DND-41 (cell line): ENCODE measurements at regions not wholly inside any gene's neighbourhood (a gene's known extent, or its start where the extent isn't known, plus 50 kb on each side); places are given as distances from the start of the nearest gene placed in this dataset.

Source experiments
- ATAC-seq: fragments of 200-7000 bp; cut with Tn5 transposase; 3 replicates; pipeline ENCODE4 v1.9.1; 2021; ENCODE audit warnings: low read depth; ENCODE audit not compliant: insufficient read depth
- DNase-seq: peaks from one replicate; pipeline ENCODE4 v3.0.0-alpha.2; 2020
- H2AFZ ChIP-seq: 2 replicates; pipeline ENCODE4 v1.6.0; 2012; ENCODE audit warnings: low read depth, low read length
- H3K27ac ChIP-seq: 2 replicates; pipeline ENCODE4 v1.5.1; 2012; ENCODE audit warnings: low read length, inconsistent platforms
- H3K27me3 ChIP-seq: fragments of 200-600 bp; sonication (generic); 2 replicates; pipeline ENCODE4 v1.6.0; 2012; ENCODE audit warnings: low read length, mild to moderate bottlenecking, inconsistent platforms; ENCODE audit not compliant: insufficient read depth, poor library complexity
- H3K36me3 ChIP-seq: 2 replicates; pipeline ENCODE4 v1.5.1; 2012; ENCODE audit warnings: low read length, inconsistent platforms; ENCODE audit not compliant: insufficient read depth
- H3K4me1 ChIP-seq: 2 replicates; pipeline ENCODE4 v1.5.1; 2012; ENCODE audit warnings: mild to moderate bottlenecking, low read length; ENCODE audit not compliant: insufficient read depth
- H3K4me2 ChIP-seq: 2 replicates; pipeline ENCODE4 v1.6.0; 2012; ENCODE audit warnings: mild to moderate bottlenecking, moderate library complexity, low read length, inconsistent platforms; ENCODE audit not compliant: insufficient read depth
- H3K4me3 ChIP-seq, 2 experiments: fragments of 200-600 bp in 1 of 2; shearing (Covaris generic) in 1 of 2; 2 replicates each; pipeline ENCODE4 v1.5.1; 2012 to 2016; ENCODE audit warnings: inconsistent platforms in 2 of 2, low read length in 2 of 2, mild to moderate bottlenecking in 2 of 2, low read depth in 1 of 2, moderate library complexity in 1 of 2
- H3K79me2 ChIP-seq: 2 replicates; pipeline ENCODE4 v1.6.0; 2012; ENCODE audit warnings: low read length, inconsistent platforms; ENCODE audit not compliant: insufficient read depth
- H3K9ac ChIP-seq: 2 replicates; pipeline ENCODE4 v1.6.0; 2012; ENCODE audit warnings: low read depth, mild to moderate bottlenecking, inconsistent platforms, low read length, moderate library complexity
- H3K9me3 ChIP-seq: 2 replicates; pipeline ENCODE4 v1.5.1; 2012; ENCODE audit warnings: low read length, moderate library complexity, mild to moderate bottlenecking, inconsistent platforms; ENCODE audit not compliant: insufficient read depth, severe bottlenecking
- H4K20me1 ChIP-seq: 2 replicates; pipeline ENCODE4 v1.6.0; 2012; ENCODE audit warnings: low read length; ENCODE audit not compliant: insufficient read depth
- EZH2 ChIP-seq: IDR thresholded peaks from 3 replicates; pipeline ENCODE4 v1.6.1; 2012; ENCODE audit warnings: borderline replicate concordance, low read depth, mild to moderate bottlenecking, moderate library complexity, low read length, inconsistent platforms; ENCODE audit not compliant: severe bottlenecking
- TF ChIP-seq, protein P1 (sequence below): IDR thresholded peaks from 2 replicates; pipeline ENCODE4 v1.5.1; 2012; ENCODE audit warnings: borderline replicate concordance, low read length, moderate library complexity, mild to moderate bottlenecking; ENCODE audit not compliant: poor library complexity, severe bottlenecking; ENCODE audit errors: extremely low read depth

DNA sequence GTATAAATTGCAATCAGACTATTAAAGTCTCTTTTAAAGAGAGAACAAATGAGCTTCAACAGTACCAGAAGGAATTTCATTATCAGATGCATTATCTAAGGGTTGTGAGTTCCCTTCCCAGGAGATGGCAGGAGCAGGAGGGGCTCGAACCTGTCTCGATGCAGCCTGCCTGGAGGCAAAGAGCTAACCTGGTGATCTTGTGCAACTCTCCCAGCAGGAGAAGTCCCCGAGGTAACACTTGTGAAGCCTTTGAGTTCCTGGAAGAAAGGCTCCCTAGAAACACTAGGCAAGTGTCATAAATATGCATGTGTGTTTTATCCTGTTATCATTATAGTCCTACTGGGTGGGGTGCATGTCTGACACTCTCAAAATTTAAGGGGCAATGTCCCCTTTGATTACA lies 232.2 kb upstream of the ARID1B start:
- Histone ChIP-seq H3K4me3 (no peak overlapping the region), H3K4me1 (no peaks in the 10 kb centered on the region), H3K9me3 (no peaks in the 10 kb centered on the region), H3K36me3 (no peaks in the 10 kb centered on the region), H3K27ac (no peak overlapping the region), H3K4me2 (no peak overlapping the region), H3K9ac (no peak overlapping the region), H4K20me1 (no peaks in the 10 kb centered on the region), H3K27me3 (no peaks in the 10 kb centered on the region), H3K79me2 (no peaks in the 10 kb centered on the region), H2AFZ (no peak overlapping the region)
- DNase-seq: no peak
- TF ChIP-seq, protein P1, sequence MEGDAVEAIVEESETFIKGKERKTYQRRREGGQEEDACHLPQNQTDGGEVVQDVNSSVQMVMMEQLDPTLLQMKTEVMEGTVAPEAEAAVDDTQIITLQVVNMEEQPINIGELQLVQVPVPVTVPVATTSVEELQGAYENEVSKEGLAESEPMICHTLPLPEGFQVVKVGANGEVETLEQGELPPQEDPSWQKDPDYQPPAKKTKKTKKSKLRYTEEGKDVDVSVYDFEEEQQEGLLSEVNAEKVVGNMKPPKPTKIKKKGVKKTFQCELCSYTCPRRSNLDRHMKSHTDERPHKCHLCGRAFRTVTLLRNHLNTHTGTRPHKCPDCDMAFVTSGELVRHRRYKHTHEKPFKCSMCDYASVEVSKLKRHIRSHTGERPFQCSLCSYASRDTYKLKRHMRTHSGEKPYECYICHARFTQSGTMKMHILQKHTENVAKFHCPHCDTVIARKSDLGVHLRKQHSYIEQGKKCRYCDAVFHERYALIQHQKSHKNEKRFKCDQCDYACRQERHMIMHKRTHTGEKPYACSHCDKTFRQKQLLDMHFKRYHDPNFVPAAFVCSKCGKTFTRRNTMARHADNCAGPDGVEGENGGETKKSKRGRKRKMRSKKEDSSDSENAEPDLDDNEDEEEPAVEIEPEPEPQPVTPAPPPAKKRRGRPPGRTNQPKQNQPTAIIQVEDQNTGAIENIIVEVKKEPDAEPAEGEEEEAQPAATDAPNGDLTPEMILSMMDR: no peak
- TF ChIP-seq EZH2: no peak
- ATAC-seq: no peak

DNA sequence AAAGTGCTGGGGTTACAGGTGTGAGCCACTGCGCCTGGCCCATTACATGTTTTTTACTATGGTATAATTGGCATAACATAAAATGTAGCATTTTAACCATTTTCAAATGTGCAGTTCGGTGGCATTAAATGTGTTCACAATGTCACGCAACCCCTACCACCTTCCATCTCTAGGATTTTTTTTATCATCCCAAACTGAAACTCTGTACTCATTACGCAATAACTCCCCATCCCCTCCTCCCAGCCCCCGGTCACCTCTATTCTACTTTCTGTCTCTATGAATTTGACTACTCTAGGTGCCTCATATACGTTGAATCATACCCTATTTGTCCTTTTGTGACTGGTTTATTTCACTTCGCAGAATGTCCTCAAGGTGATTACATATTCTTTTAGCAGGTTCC lies 233.1 kb upstream of the ARID1B start:
- Histone ChIP-seq H4K20me1 (no peaks in the 10 kb centered on the region), H3K9ac (no peak overlapping the region), H3K4me2 (no peak overlapping the region), H3K36me3 (no peaks in the 10 kb centered on the region), H3K4me1 (no peaks in the 10 kb centered on the region), H3K79me2 (no peaks in the 10 kb centered on the region), H2AFZ (no peak overlapping the region), H3K4me3 (no peak overlapping the region), H3K27me3 (no peaks in the 10 kb centered on the region), H3K27ac (no peak overlapping the region), H3K9me3 (no peaks in the 10 kb centered on the region)
- no peak for DNase-seq
- TF ChIP-seq EZH2: no peak
- TF ChIP-seq, protein P1: no peak
- ATAC-seq: no peak

DNA sequence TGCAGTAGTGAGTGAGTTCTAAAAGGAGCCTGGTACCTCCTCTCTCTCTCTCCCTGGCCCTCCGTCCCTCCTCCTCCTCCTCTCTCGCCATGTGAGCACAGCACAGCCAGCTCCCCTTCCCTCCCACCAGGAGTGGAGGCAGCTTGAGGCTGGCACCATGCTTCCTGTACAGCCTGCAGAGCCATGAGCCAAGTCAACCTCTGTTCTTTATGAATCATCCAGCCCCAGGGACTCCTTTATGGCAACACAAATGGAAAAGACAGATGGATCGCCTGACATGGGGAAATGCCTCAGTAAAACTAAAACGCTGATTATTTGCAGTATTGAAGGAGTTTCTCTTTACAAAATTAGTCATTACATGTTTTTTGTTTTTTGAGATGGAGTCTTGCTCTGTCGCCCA lies 233.7 kb upstream of the ARID1B start:
- TF ChIP-seq, protein P1: no peak
- no peak for TF ChIP-seq EZH2
- Histone ChIP-seq H3K27ac (no peak overlapping the region), H3K27me3 (no peaks in the 10 kb centered on the region), H3K9me3 (no peaks in the 10 kb centered on the region), H3K4me2 (no peak overlapping the region), H3K4me3 (no peak overlapping the region), H3K79me2 (no peaks in the 10 kb centered on the region), H3K4me1 (no peaks in the 10 kb centered on the region), H3K9ac (no peak overlapping the region), H4K20me1 (no peaks in the 10 kb centered on the region), H2AFZ (no peak overlapping the region), H3K36me3 (no peaks in the 10 kb centered on the region)
- ATAC-seq (no peak), DNase-seq (no peak)

DNA sequence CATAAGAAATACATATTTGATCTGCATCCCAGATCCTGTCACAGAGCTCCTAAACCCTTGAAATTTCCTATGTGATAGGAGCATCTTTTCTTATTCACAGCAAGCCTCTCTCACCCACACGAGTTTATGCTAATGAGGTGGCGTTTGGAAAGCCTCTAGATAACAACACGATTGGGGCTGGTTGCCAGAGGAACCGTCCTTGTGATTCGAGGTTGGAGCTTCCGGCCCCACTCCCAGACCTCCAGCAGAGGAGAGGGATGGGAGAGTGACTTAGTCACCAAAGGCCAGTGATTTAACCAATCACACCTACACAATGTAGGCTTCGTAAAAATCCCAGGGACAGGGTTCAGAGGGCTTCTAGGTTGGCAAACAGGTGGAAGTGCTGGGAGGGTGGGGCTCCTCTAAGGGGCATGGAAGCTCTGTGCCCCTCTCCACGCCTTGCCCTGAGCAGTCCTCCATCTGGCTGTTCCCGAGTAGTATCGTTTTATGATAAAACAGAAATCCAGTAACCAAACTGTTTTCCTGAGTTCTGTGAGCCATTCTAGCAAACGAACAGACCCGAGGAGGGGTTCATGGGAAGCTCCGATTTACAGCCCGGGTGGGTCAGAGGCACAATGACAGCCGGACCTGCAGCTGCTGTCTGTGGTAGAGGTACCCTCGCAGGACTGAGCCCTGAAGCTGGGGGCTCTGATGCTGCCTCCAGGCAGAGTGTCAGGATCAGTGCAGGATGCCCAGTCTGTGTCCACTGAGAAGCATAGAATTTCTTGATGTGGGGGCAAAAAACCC lies 238.1 kb upstream of the ARID1B start:
- no peak for ATAC-seq

More for the DNA sequence above, 238.1 kb upstream of the ARID1B start:
- H4K20me1 ChIP-seq: no peaks in the 10 kb centered on the region
- no peak overlapping the region for H3K9ac ChIP-seq
- H3K27ac ChIP-seq: no peak overlapping the region
- no peaks in the 10 kb centered on the region for H3K36me3 ChIP-seq
- H3K4me2 ChIP-seq: no peak overlapping the region
- no peaks in the 10 kb centered on the region for H3K9me3 ChIP-seq
- H3K27me3 ChIP-seq: no peaks in the 10 kb centered on the region
- no peak overlapping the region for H2AFZ ChIP-seq
- no peaks in the 10 kb centered on the region for H3K4me1 ChIP-seq
- H3K4me3 ChIP-seq: no peak overlapping the region
- no peaks in the 10 kb centered on the region for H3K79me2 ChIP-seq
- DNase-seq: no peak
- TF ChIP-seq, protein P1: no peak
- TF ChIP-seq EZH2: no peak
